T-cell (primary cell): ENCODE measurements at regions not wholly inside any gene's neighbourhood (a gene's known extent, or its start where the extent isn't known, plus 50 kb on each side); places are given as distances from the start of the nearest gene placed in this dataset.
"Not testable (repeated sequence)": the region's sequence is repeated elsewhere in the genome, so short reads cannot be mapped to it uniquely, and the experiment has no call there.

ENCODE experiments used
- ATAC-seq, 4 experiments: fragments of 200-7000 bp in 3 of 4; fragments of 150-1000 bp in 1 of 4; cut with Tn5 transposase; replicated peaks in 1 of 4; 1 replicate in 3 of 4; 2 replicates in 1 of 4; pipeline ENCODE4 v1.10.0; 2021; ENCODE audit warnings: moderate library complexity in 3 of 4, mild to moderate bottlenecking in 2 of 4, moderate number of reproducible peaks in 1 of 4
- CTCF ChIA-PET, 2 donors: fragments of 300-600 bp; sonication (Branson Sonifier 250); formaldehyde crosslinking; loops; one replicate each; lab custom pipeline; 2022; ENCODE audit warnings: antibody characterized with exemption in 2 of 2; lab: Charles Lee
- POLR2A ChIA-PET, 2 donors: fragments of 300-600 bp; sonication (Branson Sonifier 250); formaldehyde crosslinking; loops; one replicate each; lab custom pipeline; 2022; ENCODE audit warnings: antibody characterized with exemption in 2 of 2; lab: Charles Lee
- DNase-seq, 35 experiments: peaks; one replicate each; pipeline versions ENCODE4 v3.0.0 to v3.0.0-alpha.2; 2013 to 2023
- H3K27ac ChIP-seq: one replicate; pipeline ENCODE4 v1.5.1; 2013; ENCODE audit warnings: low read length
- H3K27me3 ChIP-seq, 2 experiments: replicated peaks in 1 of 2; 1 replicate in 1 of 2; 2 replicates in 1 of 2; pipeline versions ENCODE4 v1.6.1 to v1.7.0; 2013; ENCODE audit warnings: low read length in 1 of 2, mixed read lengths in 1 of 2; ENCODE audit not compliant: control insufficient read depth in 2 of 2, insufficient read depth in 2 of 2; ENCODE audit errors: extremely low read depth in 1 of 2
- H3K36me3 ChIP-seq, 2 donors: 1 replicate in 1 of 2; 2 replicates in 1 of 2; pipeline versions ENCODE4 v1.6.1 to v1.7.0; 2013; ENCODE audit warnings: low read length in 1 of 2; ENCODE audit not compliant: control insufficient read depth in 2 of 2, insufficient read depth in 1 of 2; ENCODE audit errors: extremely low read depth in 1 of 2
- H3K4me1 ChIP-seq, 2 experiments: 1 replicate in 1 of 2; 2 replicates in 1 of 2; pipeline versions ENCODE4 v1.6.1 to v1.7.0; 2013; ENCODE audit warnings: low read length in 2 of 2, mixed read lengths in 1 of 2; ENCODE audit not compliant: insufficient read depth in 2 of 2, control insufficient read depth in 1 of 2; ENCODE audit errors: extremely low read depth in 1 of 2
- H3K4me3 ChIP-seq, 2 donors: 1 replicate in 1 of 2; 2 replicates in 1 of 2; pipeline versions ENCODE4 v1.5.1 to v1.7.0; 2013; ENCODE audit warnings: mild to moderate bottlenecking in 2 of 2, low read length in 1 of 2, moderate library complexity in 1 of 2; ENCODE audit not compliant: control insufficient read depth in 1 of 2; ENCODE audit errors: extremely low read depth in 1 of 2
- H3K9me3 ChIP-seq: 2 replicates; pipeline ENCODE4 v1.7.0; 2013
- H3K27ac Mint-ChIP-seq, 2 donors: one replicate each; pipeline ENCODE4 v1.8.0; 2020 to 2021; ENCODE audit warnings: mild to moderate bottlenecking in 2 of 2, mixed read lengths in 2 of 2
- H3K27me3 Mint-ChIP-seq, 2 donors: one replicate each; pipeline ENCODE4 v1.8.0; 2021 to 2022; ENCODE audit warnings: mixed read lengths in 2 of 2
- H3K36me3 Mint-ChIP-seq: one replicate; pipeline ENCODE4 v1.8.0; 2021; ENCODE audit warnings: mixed read lengths
- H3K4me1 Mint-ChIP-seq, 3 donors: one replicate each; pipeline ENCODE4 v1.8.0; 2020 to 2022; ENCODE audit warnings: mixed read lengths in 3 of 3, mild to moderate bottlenecking in 1 of 3
- H3K4me3 Mint-ChIP-seq, 3 donors: one replicate each; pipeline ENCODE4 v1.8.0; 2020 to 2022; ENCODE audit warnings: mild to moderate bottlenecking in 3 of 3, mixed read lengths in 3 of 3, moderate library complexity in 3 of 3
- H3K9me3 Mint-ChIP-seq, 3 donors: one replicate each; pipeline ENCODE4 v1.8.0; 2020 to 2022; ENCODE audit warnings: mixed read lengths in 3 of 3
- WGBS: methylation state at CpG from one replicate; pipeline ENCODE4 v1.1.5; 2013; ENCODE audit warnings: missing lambda C conversion rate; ENCODE audit not compliant: insufficient coverage; 5-methylcytosine and 5-hydroxymethylcytosine counted together

GRCh38 chr10:114872519-114873087 is 51.0 kb downstream of the FHIP2A start:
- H3K36me3 Mint-ChIP-seq = no peaks in the 10 kb centered on the region
- ChIA-PET POLR2A (no interaction called here), CTCF (interaction anchor here in 1 of 2 donors (0.7 kb wide), 1 partner anchor 403 kb away, joined by 3 read pairs; no protein-coding TSS in a partner anchor)
- ATAC-seq = no peak
- no peak overlapping the region for H3K4me3 Mint-ChIP-seq
- H3K27ac Mint-ChIP-seq = no peak overlapping the region
- H3K9me3 Mint-ChIP-seq = no peaks in the 10 kb centered on the region
- H3K27me3 Mint-ChIP-seq = peaks cover 48 to 49% of the 10 kb centered on the region in 2 donors
- Histone ChIP-seq H3K4me1 (peaks cover 0 to 3% of the 10 kb centered on the region in 2 experiments), H3K27ac (no peak overlapping the region), H3K4me3 (no peak overlapping the region), H3K9me3 (no peaks in the 10 kb centered on the region), H3K36me3 (no peaks in the 10 kb centered on the region), H3K27me3 (peaks cover 0 to 28% of the 10 kb centered on the region in 2 experiments)
- H3K4me1 Mint-ChIP-seq = peaks cover 3 to 25% (median 8%) of the 10 kb centered on the region in 3 donors
- no peak for DNase-seq

GRCh38 chr10:114874827-114875411 is 53.3 kb downstream of the FHIP2A start:
- ATAC-seq (peak in 3 of 4 experiments; percentile 48 to 61 (median 58)), DNase-seq (peak in 5 of 35 experiments; percentile 2 to 15 (median 6))
- no peak overlapping the region for H3K27ac ChIP-seq
- CTCF ChIA-PET = interaction anchor here in 1 of 2 donors (1.2 kb wide), 1 partner anchor 11 kb away, joined by 3 read pairs; no protein-coding TSS in a partner anchor
- H3K27me3 ChIP-seq = peaks cover 0 to 28% of the 10 kb centered on the region in 2 experiments
- H3K4me3 Mint-ChIP-seq = peak overlapping the region in 1 of 3 donors; percentile 40
- H3K36me3 Mint-ChIP-seq = no peaks in the 10 kb centered on the region
- WGBS = 24% methylated on average over 16 of the region's 17 CpGs
- H3K9me3 ChIP-seq = no peaks in the 10 kb centered on the region
- peaks cover 54 to 59% of the 10 kb centered on the region in 2 donors for H3K27me3 Mint-ChIP-seq
- POLR2A ChIA-PET = no interaction called here
- no peaks in the 10 kb centered on the region for H3K36me3 ChIP-seq
- peaks cover 11 to 32% (median 15%) of the 10 kb centered on the region in 3 donors for H3K4me1 Mint-ChIP-seq
- H3K9me3 Mint-ChIP-seq = no peaks in the 10 kb centered on the region
- no peak overlapping the region for H3K27ac Mint-ChIP-seq
- H3K4me1 ChIP-seq = peaks cover 3 to 7% of the 10 kb centered on the region in 2 experiments
- H3K4me3 ChIP-seq = no peak overlapping the region

GRCh38 chr10:114875590-114876081 is 54.1 kb downstream of the FHIP2A start:
- CTCF ChIA-PET, H3K36me3 Mint-ChIP-seq, DNase-seq, H3K9me3 Mint-ChIP-seq, ATAC-seq, H3K36me3 ChIP-seq, H3K9me3 ChIP-seq, POLR2A ChIA-PET, H3K27ac ChIP-seq, H3K4me3 Mint-ChIP-seq, H3K27ac Mint-ChIP-seq, H3K4me1 ChIP-seq, H3K4me3 ChIP-seq: not testable (repeated sequence)
- peaks cover 54 to 60% of the 10 kb centered on the region in 2 donors for H3K27me3 Mint-ChIP-seq
- peaks cover 11 to 33% (median 15%) of the 10 kb centered on the region in 3 donors for H3K4me1 Mint-ChIP-seq
- peaks cover 0 to 28% of the 10 kb centered on the region in 2 experiments for H3K27me3 ChIP-seq
- WGBS = 100% methylated on average over 4 of the region's 4 CpGs

- Histone ChIP-seq H3K4me3 (no peak overlapping the region), H3K36me3 (no peaks in the 10 kb centered on the region), H3K27ac (no peak overlapping the region), H3K4me1 (peaks cover 3 to 7% of the 10 kb centered on the region in 2 experiments), H3K9me3 (no peaks in the 10 kb centered on the region), H3K27me3 (peaks cover 0 to 25% of the 10 kb centered on the region in 2 experiments)
- Mint-ChIP-seq H3K27ac (no peak overlapping the region), H3K36me3 (no peaks in the 10 kb centered on the region), H3K4me1 (peaks cover 11 to 33% (median 15%) of the 10 kb centered on the region in 3 donors), H3K4me3 (no peak overlapping the region), H3K27me3 (peaks cover 54 to 60% of the 10 kb centered on the region in 2 donors), H3K9me3 (no peaks in the 10 kb centered on the region)
- POLR2A ChIA-PET = interaction anchor here in 1 of 2 donors (0.5 kb wide), 1 partner anchor 63 kb away, joined by 3 read pairs; no protein-coding TSS in a partner anchor
- WGBS = 94% methylated on average over 4 of the region's 9 CpGs
- DNase-seq (no peak), ATAC-seq (no peak)
- CTCF ChIA-PET = interaction anchor here in 1 of 2 donors (0.5 kb wide), 1 partner anchor 647 kb away, joined by 3 read pairs; no protein-coding TSS in a partner anchor
Observed at GRCh38 chr10:114876169-114876568, 54.6 kb downstream of the FHIP2A start.

- Histone ChIP-seq H3K9me3 (no peaks in the 10 kb centered on the region), H3K4me1 (peaks cover 3 to 7% of the 10 kb centered on the region in 2 experiments), H3K4me3 (no peak overlapping the region), H3K27me3 (peaks cover 0 to 24% of the 10 kb centered on the region in 2 experiments), H3K27ac (no peak overlapping the region), H3K36me3 (no peaks in the 10 kb centered on the region)
- ChIA-PET CTCF (interaction anchor here (0.5 to 0.6 kb wide), 3 partner anchors 301 to 647 kb away, joined by 3 to 5 read pairs (median 3); no protein-coding TSS in a partner anchor), POLR2A (interaction anchor here in 1 of 2 donors (0.5 kb wide), 1 partner anchor 63 kb away, joined by 3 read pairs; no protein-coding TSS in a partner anchor)
- H3K4me1 Mint-ChIP-seq = peaks cover 11 to 33% (median 15%) of the 10 kb centered on the region in 3 donors
- H3K27ac Mint-ChIP-seq = no peak overlapping the region
- WGBS = 46% methylated on average over 12 of the region's 20 CpGs
- no peak overlapping the region for H3K4me3 Mint-ChIP-seq
- H3K9me3 Mint-ChIP-seq = no peaks in the 10 kb centered on the region
- DNase-seq (peak in 14 of 35 experiments; percentile 1 to 37 (median 10)), ATAC-seq (peak in 2 of 4 experiments; percentile 43 to 53)
- peaks cover 50 to 57% of the 10 kb centered on the region in 2 donors for H3K27me3 Mint-ChIP-seq
- no peaks in the 10 kb centered on the region for H3K36me3 Mint-ChIP-seq
Observed at GRCh38 chr10:114876602-114877300, 55.2 kb downstream of the FHIP2A start.

GRCh38 chr10:114877301-114877644 is 55.7 kb downstream of the FHIP2A start:
- H3K36me3 ChIP-seq = no peaks in the 10 kb centered on the region
- no peak overlapping the region for H3K4me3 Mint-ChIP-seq
- WGBS = no CpG with 5 or more reads among the region's 6 CpGs
- H3K27me3 ChIP-seq = peaks cover 0 to 24% of the 10 kb centered on the region in 2 experiments
- H3K27ac Mint-ChIP-seq = no peak overlapping the region
- DNase-seq (no peak), ATAC-seq (no peak)
- no peak overlapping the region for H3K4me3 ChIP-seq
- ChIA-PET CTCF (interaction anchor here (0.5 to 0.6 kb wide), 2 partner anchors 302 to 403 kb away, joined by 3 to 5 read pairs; no protein-coding TSS in a partner anchor), POLR2A (no interaction called here)
- peaks cover 11 to 33% (median 15%) of the 10 kb centered on the region in 3 donors for H3K4me1 Mint-ChIP-seq
- no peaks in the 10 kb centered on the region for H3K9me3 ChIP-seq
- H3K4me1 ChIP-seq = peaks cover 3 to 7% of the 10 kb centered on the region in 2 experiments
- no peaks in the 10 kb centered on the region for H3K9me3 Mint-ChIP-seq
- H3K36me3 Mint-ChIP-seq = no peaks in the 10 kb centered on the region
- peaks cover 48 to 56% of the 10 kb centered on the region in 2 donors for H3K27me3 Mint-ChIP-seq
- H3K27ac ChIP-seq = no peak overlapping the region
